Left ventricle myocardium superior (tissue), 1 donor: ENCODE measurements at regions not wholly inside any gene's neighbourhood (a gene's known extent, or its start where the extent isn't known, plus 50 kb on each side); places are given as distances from the start of the nearest gene placed in this dataset.
"Not testable (repeated sequence)": the region's sequence is repeated elsewhere in the genome, so short reads cannot be mapped to it uniquely, and the experiment has no call there.

ENCODE experiments used
- ATAC-seq: fragments of 200-7000 bp; cut with Tn5 transposase; one replicate; pipeline ENCODE4 v1.9.1; 2020; ENCODE audit warnings: mild to moderate bottlenecking, moderate library complexity
- DNase-seq: peaks from one replicate; pipeline ENCODE4 v3.0.0-alpha.2; 2020
- intact Hi-C: fragments of 100-400 bp; cut with micrococcal nuclease; formaldehyde crosslinking; loops from one replicate; pipeline ENCODE4 v1.11.0; 2022
- donor health status: DM: no; HTN: yes; CAD: no; lungs with severe emphysema.

DNA sequence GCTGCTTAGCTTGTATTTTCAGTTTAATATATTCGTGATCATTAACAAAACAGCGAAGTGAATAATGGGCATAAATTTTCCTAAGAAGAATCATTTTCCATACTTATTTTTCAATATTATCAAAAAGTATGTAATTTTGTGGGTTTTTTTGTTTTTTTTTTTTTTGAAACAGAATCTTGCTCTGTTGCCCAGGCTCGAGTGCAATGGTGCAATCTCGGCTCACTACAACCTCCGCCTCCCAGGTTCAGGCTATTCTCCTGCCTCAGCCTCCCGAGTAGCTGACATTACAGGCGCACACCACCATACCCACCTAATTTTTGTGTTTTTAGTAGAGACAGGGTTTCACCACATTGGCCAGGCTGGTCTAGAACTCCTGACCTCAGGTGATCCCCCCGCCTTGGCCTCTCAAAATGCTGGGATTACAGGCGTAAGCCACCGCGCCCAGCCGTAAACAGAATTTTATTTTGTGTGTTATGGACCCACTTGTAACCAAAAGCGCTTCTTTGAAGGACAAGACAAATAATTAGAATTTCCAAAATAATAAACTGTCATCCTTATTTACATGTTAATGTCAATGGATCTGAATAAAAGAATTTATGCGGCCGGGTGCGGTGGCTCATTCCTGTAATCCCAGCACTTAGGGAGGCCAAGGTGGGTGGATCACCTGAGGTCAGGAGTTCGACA lies 286.5 kb upstream of the MKLN1 start:
- intact Hi-C loops = loop anchor here (2.0 kb wide), 1 partner anchor 58 kb away; no protein-coding TSS in a partner anchor
- not testable (repeated sequence) for ATAC-seq, DNase-seq

DNA sequence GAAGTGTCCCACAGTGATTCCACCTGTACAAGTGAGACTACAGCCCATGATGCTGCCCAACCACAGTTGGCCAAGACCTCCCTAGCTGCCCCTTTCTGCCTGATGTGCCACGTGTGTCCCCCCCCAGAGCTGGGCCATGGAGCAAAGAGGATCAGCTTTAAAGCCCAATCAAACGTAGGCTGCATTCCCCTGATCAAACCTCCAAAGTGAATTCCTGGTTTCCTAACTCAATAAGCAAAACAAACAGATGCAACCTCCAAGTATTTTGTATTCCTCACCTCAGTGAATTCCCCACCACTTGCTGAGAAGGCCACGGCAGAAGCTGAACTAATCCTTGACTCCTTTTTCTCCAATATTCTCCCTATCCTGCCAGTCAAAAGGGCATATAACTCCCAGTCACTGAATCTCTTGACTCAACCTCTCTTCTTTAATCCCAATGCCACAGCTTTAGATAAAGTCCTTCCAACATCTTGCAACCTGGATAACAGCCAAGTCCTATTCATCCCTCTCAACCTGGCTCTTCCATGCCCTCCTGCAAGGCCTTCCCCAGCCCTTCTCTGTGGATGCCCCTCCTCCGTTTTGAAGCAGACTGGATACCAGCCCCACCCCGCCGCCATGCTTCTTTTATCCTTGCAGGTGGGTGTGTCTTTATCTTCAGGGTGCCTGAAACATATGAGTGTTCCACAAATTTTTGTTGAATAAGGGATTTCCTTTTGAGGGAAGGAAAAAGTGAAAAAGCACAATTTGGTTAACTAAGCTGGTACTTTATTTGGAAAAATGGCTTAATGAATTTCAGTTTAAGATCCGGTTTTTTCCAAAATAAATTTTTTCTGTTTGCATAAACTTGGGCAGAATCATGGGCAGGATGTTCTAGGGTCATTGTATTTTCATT lies 285.2 kb upstream of the MKLN1 start:
- DNase-seq (no peak), ATAC-seq (peak; percentile 33)
- intact Hi-C loops = no loop called here

DNA sequence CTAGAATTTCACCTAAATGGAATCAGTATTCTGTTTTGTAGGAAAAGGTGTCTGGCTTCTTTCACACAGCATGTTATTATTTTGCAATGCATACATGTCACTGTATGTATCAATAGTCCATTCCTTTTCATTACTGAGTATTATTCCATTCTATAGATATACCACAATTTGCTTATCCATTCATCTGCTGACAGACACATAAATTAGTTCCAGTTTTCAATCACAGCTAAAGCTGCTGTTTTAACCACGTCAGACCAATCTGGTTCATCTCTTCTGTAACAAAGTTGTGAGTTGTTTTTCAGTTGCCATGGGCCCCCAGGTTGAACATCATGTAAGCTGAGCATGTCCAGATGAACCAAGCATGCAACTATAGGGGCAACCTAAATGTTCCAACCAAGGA lies 282.1 kb upstream of the MKLN1 start:
- no peak for ATAC-seq
- DNase-seq = no peak
- intact Hi-C loops = no loop called here

DNA sequence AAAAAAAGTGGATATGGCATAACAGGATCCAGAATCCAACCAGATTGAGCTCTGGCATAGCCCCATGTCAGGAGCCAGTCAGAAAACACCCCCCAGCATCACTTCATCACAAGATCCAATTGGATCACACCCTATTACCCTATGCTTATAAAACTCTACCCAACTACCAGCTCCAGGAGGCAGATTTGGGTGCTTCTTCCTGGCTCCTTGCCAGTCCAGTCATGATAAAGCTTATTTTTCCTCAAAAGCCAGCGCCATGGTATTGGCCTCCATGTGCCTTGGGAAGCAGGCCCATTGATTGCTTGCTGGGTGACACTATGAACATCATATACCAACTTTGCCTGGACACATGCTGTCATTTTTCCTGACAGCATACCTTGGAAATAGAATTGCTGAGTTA lies 281.4 kb upstream of the MKLN1 start:
- ATAC-seq = no peak
- intact Hi-C loops = no loop called here
- DNase-seq = no peak

DNA sequence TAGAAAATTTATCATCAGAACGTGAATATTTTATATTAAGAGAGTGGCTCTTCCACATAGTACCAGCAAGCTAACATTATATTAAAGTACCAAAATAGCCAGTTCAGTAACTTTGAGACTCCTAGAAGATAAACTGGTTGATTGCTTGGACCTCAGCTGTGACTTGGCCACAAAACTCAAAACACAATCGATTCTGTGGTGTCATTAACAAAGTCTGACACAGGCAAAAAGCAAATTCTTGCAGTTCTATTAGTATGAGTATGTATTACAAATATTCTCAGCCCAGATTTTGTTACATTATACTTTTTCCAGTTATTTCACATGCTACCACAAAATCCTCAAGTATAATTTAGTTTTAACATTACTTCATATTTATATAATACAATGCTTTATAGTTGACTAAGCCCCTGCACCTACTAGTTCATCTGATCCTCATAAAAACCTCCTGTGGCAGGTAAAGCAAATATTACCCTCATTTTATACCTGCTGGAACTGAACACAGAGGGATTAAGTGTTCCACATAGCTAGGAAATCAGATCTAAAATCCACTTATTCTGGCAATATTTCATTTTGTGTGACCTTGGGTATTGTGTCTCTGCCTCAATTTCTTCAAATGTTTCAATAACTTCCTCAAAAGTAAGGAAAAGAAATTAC lies 279.9 kb upstream of the MKLN1 start:
- no peak for DNase-seq
- intact Hi-C loops = no loop called here

DNA sequence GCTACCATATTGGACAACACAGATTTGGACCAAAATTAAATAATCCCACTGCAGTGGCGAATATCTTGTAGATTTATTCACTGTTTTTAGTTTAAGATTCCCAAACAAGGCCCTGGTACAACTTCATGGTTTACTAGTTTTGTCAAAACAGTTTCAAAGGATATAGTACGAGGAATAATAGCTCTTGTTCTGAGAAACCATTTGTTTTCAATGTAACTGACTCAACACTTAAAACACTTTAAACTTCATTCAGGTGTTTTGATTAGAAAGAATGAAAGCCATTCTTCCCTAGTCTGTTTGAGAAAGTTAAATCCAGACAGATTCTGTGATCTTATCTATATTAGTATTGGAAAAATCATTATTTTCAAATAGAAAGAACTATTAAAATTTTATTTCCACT lies 276.4 kb upstream of the MKLN1 start:
- intact Hi-C loops = no loop called here
- DNase-seq (no peak), ATAC-seq (no peak)

More for the DNA sequence above, 279.9 kb upstream of the MKLN1 start:
- ATAC-seq = no peak

DNA sequence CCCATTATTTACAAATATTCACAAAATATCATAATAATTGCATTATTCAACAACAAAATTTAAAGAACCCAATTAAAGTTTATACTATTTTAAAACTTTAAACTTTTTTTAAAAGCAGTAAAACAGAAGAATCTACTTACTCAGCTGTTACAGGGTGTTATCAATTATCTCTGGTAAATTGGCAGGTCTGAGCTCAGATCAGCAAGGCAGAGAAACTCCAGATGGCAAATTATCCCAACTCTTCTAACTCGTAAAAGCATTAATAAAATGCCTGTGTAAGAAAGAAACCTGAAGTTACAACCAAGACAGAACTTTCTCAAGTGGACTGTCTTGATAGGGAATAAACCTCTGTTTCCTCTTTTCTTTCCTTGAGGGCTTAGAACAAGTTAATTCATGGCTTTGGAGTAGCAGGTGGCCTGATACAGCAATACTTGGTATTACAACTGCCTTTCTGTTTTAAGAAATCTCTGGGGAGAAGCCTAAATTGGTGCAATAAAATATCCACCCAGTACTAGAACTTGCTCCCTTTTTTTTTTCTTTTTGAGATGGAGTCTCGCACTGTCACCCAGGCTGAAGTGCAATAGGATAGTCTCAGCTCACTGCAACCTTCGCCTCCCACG lies 275.3 kb upstream of the MKLN1 start:
- intact Hi-C loops = no loop called here
- ATAC-seq = peak; percentile 12

DNA sequence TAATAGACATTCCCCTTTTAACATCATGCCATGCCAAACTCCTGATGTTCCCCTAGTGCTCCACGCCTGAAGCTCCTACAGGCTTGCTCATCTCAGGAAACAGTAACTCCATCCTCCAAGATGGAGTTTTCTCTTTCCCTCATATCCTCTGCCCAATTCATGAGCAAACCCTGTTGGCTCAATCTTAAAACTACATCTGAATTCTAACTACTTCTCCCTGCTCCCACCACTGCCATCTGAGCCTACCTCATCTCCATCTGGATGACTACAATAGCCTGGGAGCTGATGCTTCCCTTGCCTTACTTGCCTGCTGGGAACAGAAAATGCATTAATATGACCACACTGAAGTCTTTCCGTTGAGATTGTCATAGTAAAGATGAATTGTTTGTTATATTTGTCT lies 271.7 kb upstream of the MKLN1 start:
- ATAC-seq = no peak
- DNase-seq = no peak
- intact Hi-C loops = no loop called here

More for the DNA sequence above, 275.3 kb upstream of the MKLN1 start:
- no peak for DNase-seq

DNA sequence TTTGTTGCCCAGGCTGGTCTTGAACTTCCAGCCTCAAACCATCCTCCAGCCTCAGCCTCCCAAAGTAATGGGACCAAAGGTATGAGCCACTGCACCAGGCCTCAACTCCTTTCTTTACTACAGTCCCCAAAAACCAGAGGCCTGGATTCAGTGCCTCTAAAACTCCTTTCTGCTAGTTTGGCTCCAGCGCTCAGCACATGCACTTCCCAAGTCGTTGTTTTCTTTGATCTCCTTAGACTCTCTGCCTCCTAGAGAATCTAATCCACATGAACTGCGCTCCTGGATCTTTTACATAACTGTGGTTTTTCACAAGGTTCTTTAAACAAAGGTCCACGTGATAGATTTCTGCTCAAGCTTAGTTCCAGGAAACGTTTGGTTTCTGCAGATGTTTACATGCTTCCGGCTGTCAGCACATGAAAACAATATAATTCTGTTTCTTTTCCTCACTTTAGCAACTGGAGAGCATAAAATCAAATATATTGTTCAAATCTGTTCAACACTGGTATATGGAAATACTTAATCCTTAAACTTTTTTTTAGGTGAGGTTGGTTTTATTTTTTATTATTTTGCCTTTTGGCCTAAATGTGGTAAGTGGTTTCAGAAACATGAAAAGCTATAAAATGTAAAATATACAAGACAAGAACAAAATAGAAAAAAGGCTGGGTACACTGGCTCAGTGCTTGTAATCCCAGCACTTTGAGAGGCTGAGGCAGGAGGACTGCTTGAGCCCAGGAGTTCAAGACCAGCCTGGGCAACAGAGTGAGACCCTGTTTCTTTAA lies 270.5 kb upstream of the MKLN1 start:
- intact Hi-C loops = no loop called here
- ATAC-seq (peak; percentile 28), DNase-seq (no peak)

DNA sequence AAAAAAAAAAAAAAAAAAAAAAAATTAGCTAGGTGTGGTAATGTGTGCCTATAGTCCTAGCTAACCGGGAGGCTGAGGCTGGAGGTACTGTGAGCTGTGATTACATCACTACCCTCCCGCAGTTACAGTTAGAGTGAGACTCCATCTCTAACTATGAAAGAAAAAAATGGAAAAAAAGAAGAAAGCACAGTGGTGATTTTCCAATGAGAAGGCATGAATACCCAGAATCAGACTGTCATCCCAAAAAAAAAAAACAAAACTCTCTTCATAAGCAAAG lies 269.9 kb upstream of the MKLN1 start:
- intact Hi-C loops = no loop called here
- ATAC-seq (peak; percentile 11), DNase-seq (no peak)

DNA sequence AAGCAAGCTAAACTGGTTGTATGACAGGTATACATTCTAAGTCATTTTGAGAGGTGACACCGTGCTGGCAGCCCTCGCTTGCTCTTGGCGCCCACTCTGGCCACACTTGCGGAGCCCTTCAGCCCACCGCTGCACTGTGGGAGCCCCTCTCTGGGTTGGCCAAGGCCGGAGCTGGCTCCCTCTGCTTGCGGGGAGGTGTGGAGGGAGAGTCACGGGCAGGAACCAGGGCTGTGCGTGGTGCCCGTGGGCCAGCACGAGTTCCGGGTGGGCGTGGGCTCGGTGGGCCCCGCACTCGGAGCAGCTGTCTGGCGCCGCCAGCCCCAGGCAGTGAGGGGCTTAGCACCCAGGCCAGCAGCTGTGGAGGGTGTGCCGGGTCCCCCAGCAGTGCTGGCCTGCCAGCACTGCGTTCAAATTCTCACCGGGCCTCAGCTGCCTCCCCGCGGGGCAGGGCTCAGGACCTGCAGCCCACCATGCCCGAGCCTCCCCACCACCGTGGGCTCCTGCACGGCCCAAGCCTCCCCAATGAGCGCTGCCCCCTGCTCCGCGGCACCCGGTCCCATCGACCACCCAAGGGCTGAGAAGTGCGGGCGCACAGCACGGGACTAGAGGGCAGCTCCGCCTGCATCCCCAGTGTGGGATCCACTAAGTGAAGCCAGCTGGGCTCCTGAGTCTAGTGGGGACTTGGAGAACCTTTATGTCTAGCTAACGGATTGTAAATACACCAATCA lies 269.0 kb upstream of the MKLN1 start:
- ATAC-seq, intact Hi-C loops, DNase-seq: not testable (repeated sequence)

DNA sequence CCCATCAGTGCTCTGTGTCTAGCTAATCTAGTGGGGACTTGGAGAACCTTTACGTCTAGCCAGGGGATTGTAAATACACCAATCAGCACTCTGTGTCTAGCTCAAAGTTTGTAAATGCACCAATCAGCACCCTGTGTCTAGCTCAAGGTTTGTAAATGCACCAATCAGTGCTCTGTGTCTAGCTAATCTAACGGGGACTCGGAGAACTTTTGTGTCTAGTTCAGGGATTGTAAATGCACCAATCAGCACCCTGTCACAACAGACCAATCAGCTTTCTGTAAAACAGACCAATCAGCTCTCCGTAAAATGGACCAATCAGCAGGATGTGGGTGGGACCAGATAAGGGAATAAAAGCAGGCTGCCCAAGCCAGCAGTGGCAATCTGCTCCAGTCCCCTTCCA lies 268.3 kb upstream of the MKLN1 start:
- ATAC-seq, intact Hi-C loops, DNase-seq: not testable (repeated sequence)

DNA sequence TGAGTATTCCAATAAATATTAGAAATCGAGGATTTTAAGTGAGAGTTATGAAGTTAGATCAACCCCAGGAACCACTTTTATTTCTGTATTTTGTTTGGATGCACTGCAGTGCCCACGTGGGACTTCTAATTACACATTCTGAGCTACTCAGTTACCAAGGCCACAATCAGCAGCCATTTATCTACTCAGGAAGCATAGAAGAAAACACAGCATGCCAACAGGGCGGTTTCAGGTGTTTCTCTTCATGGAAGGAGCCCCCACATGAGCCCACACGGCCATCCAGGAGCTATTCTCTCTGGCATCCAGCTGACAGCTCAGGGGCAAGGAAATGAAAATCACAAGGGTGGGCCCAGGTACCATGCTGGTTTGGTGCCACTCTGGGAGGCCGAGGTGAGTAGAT lies 266.5 kb upstream of the MKLN1 start:
- DNase-seq (no peak), ATAC-seq (no peak)
- intact Hi-C loops = no loop called here

DNA sequence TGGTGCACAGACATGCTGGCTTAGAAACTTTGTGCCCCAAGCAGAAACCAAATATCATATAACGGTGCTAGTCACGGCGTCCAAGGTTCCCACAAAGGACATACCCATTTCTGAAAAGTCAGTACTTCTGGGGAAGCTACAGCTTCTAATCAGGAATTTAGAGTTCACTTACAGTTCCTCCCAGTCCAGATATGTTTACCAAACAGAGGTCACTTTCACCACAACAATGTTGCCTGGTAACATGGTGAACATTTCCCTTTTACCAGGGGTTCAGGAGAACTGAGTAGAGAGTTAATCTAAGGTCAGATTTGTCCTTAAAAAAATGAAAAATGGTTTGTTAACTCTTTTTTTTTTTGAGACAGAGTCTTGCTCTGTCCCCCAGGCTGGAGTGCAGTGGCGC lies 265.9 kb upstream of the MKLN1 start:
- DNase-seq (no peak), ATAC-seq (peak; percentile 63)
- intact Hi-C loops = no loop called here

DNA sequence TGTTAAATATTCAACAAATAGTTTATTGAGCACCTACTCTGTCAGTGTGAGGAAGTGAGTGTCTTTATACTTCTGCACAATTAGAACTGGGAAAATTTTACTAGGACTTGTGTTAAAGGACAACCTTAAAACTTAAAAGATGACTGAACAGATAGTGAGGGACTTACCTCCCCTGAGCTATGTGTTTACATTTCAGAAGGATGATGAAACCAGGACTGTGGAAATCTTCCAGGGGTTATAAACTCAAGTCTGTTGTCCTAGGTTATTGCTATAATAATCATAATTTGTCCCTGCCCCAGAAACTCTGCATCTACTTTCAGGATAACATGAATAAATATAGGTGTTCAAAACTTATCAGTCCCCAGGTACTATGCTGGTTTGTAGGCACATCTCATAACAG lies 261.0 kb upstream of the MKLN1 start:
- DNase-seq = no peak
- ATAC-seq = no peak
- intact Hi-C loops = no loop called here

DNA sequence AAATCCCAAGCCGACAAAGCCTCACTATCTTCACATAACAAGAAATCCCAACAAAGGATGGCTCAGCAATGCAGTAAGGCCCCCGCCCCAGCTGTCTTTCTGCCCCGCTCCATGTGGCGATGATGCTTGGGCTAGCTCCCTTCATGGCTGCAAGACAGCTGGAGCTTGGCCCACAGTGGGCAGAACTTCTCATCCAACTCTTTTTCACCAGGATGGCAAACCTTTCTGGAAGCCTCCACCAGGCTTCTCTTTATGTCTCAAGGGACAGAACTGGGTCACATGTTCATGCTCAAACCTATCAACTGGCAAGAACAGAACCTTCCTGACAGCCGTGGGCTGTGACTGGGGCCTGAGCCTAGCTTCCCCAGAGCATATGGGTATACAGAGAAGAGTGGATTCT lies 260.5 kb upstream of the MKLN1 start:
- no peak for DNase-seq
- ATAC-seq = peak; percentile 14
- intact Hi-C loops = no loop called here

DNA sequence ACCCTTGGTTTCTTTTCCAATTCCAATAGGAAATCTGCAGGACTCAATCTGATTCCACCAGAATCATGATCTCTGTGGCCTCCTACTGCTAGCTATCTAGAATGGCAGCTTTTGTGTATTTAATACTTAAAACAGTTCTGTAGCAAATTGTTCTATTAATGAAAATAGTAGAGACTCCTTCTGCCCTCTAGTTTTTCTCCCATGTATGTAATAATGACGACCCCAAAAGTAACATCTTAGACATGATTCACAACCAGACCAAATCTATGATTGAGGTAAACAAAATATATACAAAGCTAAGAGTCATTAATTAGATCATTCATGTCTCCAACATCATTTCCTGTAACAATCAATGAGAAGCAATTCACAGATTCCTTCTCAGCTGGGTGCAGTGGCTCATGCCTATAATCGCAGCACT lies 259.1 kb upstream of the MKLN1 start:
- no peak for ATAC-seq
- intact Hi-C loops = no loop called here
- no peak for DNase-seq

DNA sequence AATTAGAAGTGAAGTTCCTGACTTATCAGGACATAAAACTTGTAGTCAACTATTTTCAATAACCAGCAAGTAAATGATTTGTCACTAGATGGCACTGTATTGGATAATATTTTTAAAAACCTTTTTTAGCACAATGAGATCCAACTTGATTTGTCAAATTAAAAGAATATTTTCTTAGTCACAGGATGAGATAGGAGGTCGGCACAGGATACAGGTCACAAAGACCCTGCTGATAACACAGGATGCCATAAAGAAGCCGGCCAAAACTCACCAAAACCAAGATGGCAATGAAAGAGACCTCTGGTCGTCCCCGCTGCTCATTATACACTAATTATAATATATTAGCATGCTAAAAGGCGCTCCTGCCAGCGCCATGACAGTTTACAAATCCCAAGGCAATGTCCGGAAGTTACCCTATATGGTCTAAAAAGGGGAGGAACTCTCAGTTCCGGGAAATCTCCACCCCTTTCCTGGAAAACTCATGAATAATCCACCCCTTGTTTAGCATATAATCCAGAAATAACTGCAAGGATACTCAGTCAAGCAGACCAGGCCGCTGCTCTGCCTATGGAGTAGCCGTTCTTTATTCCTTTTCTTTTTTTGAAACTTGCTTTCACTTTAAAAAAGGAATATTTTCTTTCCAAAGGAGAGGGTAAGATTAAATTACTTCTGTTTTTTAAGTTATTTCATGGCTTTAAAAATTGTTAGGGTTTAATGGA lies 255.7 kb upstream of the MKLN1 start:
- ATAC-seq (peak; percentile 39), DNase-seq (no peak)
- intact Hi-C loops = loop anchor here (5.0 kb wide), 1 partner anchor 350 kb away; no protein-coding TSS in a partner anchor
